GM23248 (cell line): ENCODE measurements at regions not wholly inside any gene's neighbourhood (a gene's known extent, or its start where the extent isn't known, plus 50 kb on each side); places are given as distances from the start of the nearest gene placed in this dataset.

Experiments used
- EZH2 ChIP-seq: fragments of 200-600 bp; sonication (generic); IDR thresholded peaks from 2 replicates; pipeline ENCODE4 v1.6.1; 2018; ENCODE audit warnings: antibody characterized with exemption, mild to moderate bottlenecking; ENCODE audit not compliant: insufficient read depth, poor library complexity, severe bottlenecking
- EZH2phosphoT487 ChIP-seq: fragments of 200-600 bp; sonication (generic); IDR thresholded peaks from 2 replicates; pipeline ENCODE4 v1.6.1; 2018; ENCODE audit warnings: antibody characterized with exemption, moderate library complexity, mild to moderate bottlenecking, low read depth; ENCODE audit not compliant: insufficient read depth

- TF ChIP-seq EZH2phosphoT487 (no peak), EZH2 (no peak)
Measured at GRCh38 chr13:74287724-74288169, 153.5 kb upstream of the KLF12 start.
